Activated CD8-positive, alpha-beta T cell treated with anti-CD3 and anti-CD28 coated beads for 36 hours (primary cell): ENCODE measurements at regions not wholly inside any gene's neighbourhood (a gene's known extent, or its start where the extent isn't known, plus 50 kb on each side); places are given as distances from the start of the nearest gene placed in this dataset.

Experiments used
- ATAC-seq: fragments of 200-7000 bp; cut with Tn5 transposase; one replicate; pipeline ENCODE4 v1.10.0; 2021; ENCODE audit warnings: mild to moderate bottlenecking, moderate library complexity
- CTCF ChIA-PET: fragments of 350-600 bp; sonication (Branson Sonifier 250); formaldehyde crosslinking; loops from one replicate; lab custom pipeline; 2021; ENCODE audit warnings: antibody characterized with exemption; lab: Charles Lee
- POLR2A ChIA-PET: fragments of 350-600 bp; sonication (Branson Sonifier 250); formaldehyde crosslinking; loops from one replicate; lab custom pipeline; 2021; ENCODE audit warnings: antibody characterized with exemption; lab: Charles Lee
- DNase-seq: peaks from one replicate; pipeline ENCODE4 v3.0.0-alpha.2; 2020
- H3K27ac Mint-ChIP-seq: one replicate; pipeline ENCODE4 v1.8.0; 2021; ENCODE audit warnings: mild to moderate bottlenecking, mixed read lengths
- H3K27me3 Mint-ChIP-seq: one replicate; pipeline ENCODE4 v1.8.0; 2021; ENCODE audit warnings: mixed read lengths
- H3K36me3 Mint-ChIP-seq: one replicate; pipeline ENCODE4 v1.8.0; 2021; ENCODE audit warnings: low read depth, mixed read lengths
- H3K4me1 Mint-ChIP-seq: one replicate; pipeline ENCODE4 v1.8.0; 2021; ENCODE audit warnings: low read depth, mixed read lengths
- H3K4me3 Mint-ChIP-seq: one replicate; pipeline ENCODE4 v1.8.0; 2021; ENCODE audit warnings: mild to moderate bottlenecking, moderate library complexity, mixed read lengths
- H3K9me3 Mint-ChIP-seq: one replicate; pipeline ENCODE4 v1.8.0; 2021; ENCODE audit warnings: mixed read lengths
- intact Hi-C: fragments of 100-400 bp; cut with micrococcal nuclease; formaldehyde crosslinking; loops from one replicate; pipeline ENCODE4 v1.10.0; 2022
- TF ChIP-seq, protein P1 (sequence below): fragments of 200-600 bp; IDR thresholded peaks from one replicate; pipeline ENCODE4 v1.8.0; 2022; ENCODE audit warnings: antibody characterized with exemption, mild to moderate bottlenecking

DNA sequence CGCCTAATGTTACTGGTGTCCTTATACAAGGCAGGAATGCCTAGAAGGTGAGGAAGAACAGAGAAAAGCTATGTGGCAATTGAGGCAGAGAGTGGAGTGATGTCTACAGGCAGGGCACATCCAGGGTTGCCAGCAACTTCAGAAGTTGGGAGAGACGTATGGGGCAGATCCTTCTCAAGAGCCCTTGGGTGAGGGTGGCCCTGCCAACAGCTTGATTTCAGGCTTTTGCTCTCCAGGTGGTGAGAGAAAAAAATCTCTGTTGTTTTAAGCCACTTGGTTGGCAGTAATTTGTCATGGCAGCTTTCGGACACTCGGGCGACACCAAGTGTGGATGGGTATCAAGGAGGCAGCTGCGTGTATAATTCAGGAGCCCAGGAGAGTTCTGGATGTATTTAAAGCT lies 217.4 kb upstream of the SMIM21 start:
- no peaks in the 10 kb centered on the region for H3K4me1 Mint-ChIP-seq
- TF ChIP-seq, protein P1, sequence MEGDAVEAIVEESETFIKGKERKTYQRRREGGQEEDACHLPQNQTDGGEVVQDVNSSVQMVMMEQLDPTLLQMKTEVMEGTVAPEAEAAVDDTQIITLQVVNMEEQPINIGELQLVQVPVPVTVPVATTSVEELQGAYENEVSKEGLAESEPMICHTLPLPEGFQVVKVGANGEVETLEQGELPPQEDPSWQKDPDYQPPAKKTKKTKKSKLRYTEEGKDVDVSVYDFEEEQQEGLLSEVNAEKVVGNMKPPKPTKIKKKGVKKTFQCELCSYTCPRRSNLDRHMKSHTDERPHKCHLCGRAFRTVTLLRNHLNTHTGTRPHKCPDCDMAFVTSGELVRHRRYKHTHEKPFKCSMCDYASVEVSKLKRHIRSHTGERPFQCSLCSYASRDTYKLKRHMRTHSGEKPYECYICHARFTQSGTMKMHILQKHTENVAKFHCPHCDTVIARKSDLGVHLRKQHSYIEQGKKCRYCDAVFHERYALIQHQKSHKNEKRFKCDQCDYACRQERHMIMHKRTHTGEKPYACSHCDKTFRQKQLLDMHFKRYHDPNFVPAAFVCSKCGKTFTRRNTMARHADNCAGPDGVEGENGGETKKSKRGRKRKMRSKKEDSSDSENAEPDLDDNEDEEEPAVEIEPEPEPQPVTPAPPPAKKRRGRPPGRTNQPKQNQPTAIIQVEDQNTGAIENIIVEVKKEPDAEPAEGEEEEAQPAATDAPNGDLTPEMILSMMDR: no peak
- peaks cover 2% of the 10 kb centered on the region for H3K9me3 Mint-ChIP-seq
- ATAC-seq (no peak), DNase-seq (no peak)
- no peaks in the 10 kb centered on the region for H3K36me3 Mint-ChIP-seq
- intact Hi-C loops: no loop called here
- H3K27me3 Mint-ChIP-seq: peaks cover 2% of the 10 kb centered on the region
- ChIA-PET CTCF (no interaction called here), POLR2A (no interaction called here)
- H3K27ac Mint-ChIP-seq: no peak overlapping the region
- no peak overlapping the region for H3K4me3 Mint-ChIP-seq

- TF ChIP-seq, protein P1: no peak
- ATAC-seq (no peak), DNase-seq (no peak)
- no peaks in the 10 kb centered on the region for H3K4me1 Mint-ChIP-seq
- H3K27me3 Mint-ChIP-seq: peaks cover 2% of the 10 kb centered on the region
- ChIA-PET POLR2A (no interaction called here), CTCF (no interaction called here)
- intact Hi-C loops: no loop called here
- no peaks in the 10 kb centered on the region for H3K36me3 Mint-ChIP-seq
- H3K9me3 Mint-ChIP-seq: peaks cover 2% of the 10 kb centered on the region
- no peak overlapping the region for H3K27ac Mint-ChIP-seq
- H3K4me3 Mint-ChIP-seq: no peak overlapping the region
Observed at GRCh38 chr18:75643083-75643482, 215.6 kb upstream of the SMIM21 start.

- no peaks in the 10 kb centered on the region for H3K9me3 Mint-ChIP-seq
- TF ChIP-seq, protein P1: no peak
- H3K27me3 Mint-ChIP-seq: peaks cover 2% of the 10 kb centered on the region
- intact Hi-C loops: no loop called here
- no peak overlapping the region for H3K4me3 Mint-ChIP-seq
- ATAC-seq: no peak
- no peaks in the 10 kb centered on the region for H3K4me1 Mint-ChIP-seq
- ChIA-PET CTCF (no interaction called here), POLR2A (no interaction called here)
- DNase-seq: no peak
- H3K36me3 Mint-ChIP-seq: no peaks in the 10 kb centered on the region
- no peak overlapping the region for H3K27ac Mint-ChIP-seq
Observed at GRCh38 chr18:75639472-75639831, 211.9 kb upstream of the SMIM21 start.

GRCh38 chr18:75638776-75639471 lies 211.4 kb upstream of the SMIM21 start:
- TF ChIP-seq, protein P1: no peak
- Mint-ChIP-seq H3K4me1 (no peaks in the 10 kb centered on the region), H3K9me3 (no peaks in the 10 kb centered on the region), H3K36me3 (no peaks in the 10 kb centered on the region), H3K4me3 (no peak overlapping the region), H3K27me3 (peaks cover 2% of the 10 kb centered on the region), H3K27ac (no peak overlapping the region)
- DNase-seq: no peak
- ATAC-seq: no peak
- POLR2A ChIA-PET: no interaction called here
- CTCF ChIA-PET: no interaction called here
- intact Hi-C loops: no loop called here

DNA sequence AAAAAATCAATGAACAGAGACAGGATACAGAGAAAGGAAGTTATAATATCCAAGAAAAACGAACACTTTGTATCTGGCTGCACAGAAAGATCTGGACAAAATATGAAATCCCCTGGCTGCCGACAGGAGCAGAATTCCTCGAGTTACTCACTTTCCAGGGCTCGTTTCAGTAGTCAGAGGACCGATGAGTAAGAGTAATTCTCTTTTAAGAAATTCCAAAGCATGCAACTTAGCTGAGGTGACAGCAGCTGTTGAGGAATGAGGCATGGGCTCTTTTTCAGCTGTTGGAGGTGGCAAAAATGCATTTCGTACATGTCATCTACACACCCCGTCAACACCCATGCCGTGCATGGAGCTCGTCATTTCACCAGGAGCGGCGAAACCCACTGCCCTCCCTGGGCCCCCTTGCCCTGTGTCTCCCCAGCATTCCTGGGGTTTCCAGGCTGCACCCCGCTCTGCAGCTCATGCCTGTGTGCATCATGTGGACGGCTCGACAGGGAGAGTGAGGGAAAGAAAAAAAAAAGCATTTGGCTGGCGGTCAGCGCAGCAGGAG lies 210.8 kb upstream of the SMIM21 start:
- ATAC-seq: no peak
- TF ChIP-seq, protein P1: no peak
- intact Hi-C loops: no loop called here
- no peaks in the 10 kb centered on the region for H3K36me3 Mint-ChIP-seq
- H3K27ac Mint-ChIP-seq: no peak overlapping the region
- CTCF ChIA-PET: no interaction called here
- peaks cover 2% of the 10 kb centered on the region for H3K27me3 Mint-ChIP-seq
- no peak overlapping the region for H3K4me3 Mint-ChIP-seq
- H3K9me3 Mint-ChIP-seq: no peaks in the 10 kb centered on the region
- DNase-seq: no peak
- no peaks in the 10 kb centered on the region for H3K4me1 Mint-ChIP-seq
- POLR2A ChIA-PET: no interaction called here
